Activated CD4-positive, alpha-beta T cell treated with anti-CD3 and anti-CD28 coated beads for 36 hours (primary cell): ENCODE measurements at regions not wholly inside any gene's neighbourhood (a gene's known extent, or its start where the extent isn't known, plus 50 kb on each side); places are given as distances from the start of the nearest gene placed in this dataset.
"Not testable (repeated sequence)": the region's sequence is repeated elsewhere in the genome, so short reads cannot be mapped to it uniquely, and the experiment has no call there.

Source experiments
- ATAC-seq: fragments of 200-7000 bp; cut with Tn5 transposase; one replicate; pipeline ENCODE4 v1.10.0; 2021; ENCODE audit warnings: mild to moderate bottlenecking, moderate library complexity
- CTCF ChIA-PET: fragments of 350-600 bp; sonication (Branson Sonifier 250); formaldehyde crosslinking; loops from one replicate; lab custom pipeline; 2021; ENCODE audit warnings: antibody characterized with exemption; lab: Charles Lee
- POLR2A ChIA-PET: fragments of 350-600 bp; sonication (Branson Sonifier 250); formaldehyde crosslinking; loops from one replicate; lab custom pipeline; 2021; ENCODE audit warnings: antibody characterized with exemption, inconsistent platforms; lab: Charles Lee
- DNase-seq: peaks from one replicate; pipeline ENCODE4 v3.0.0-alpha.2; 2020
- H3K27ac Mint-ChIP-seq: one replicate; pipeline ENCODE4 v1.8.0; 2021; ENCODE audit warnings: mixed read lengths
- H3K27me3 Mint-ChIP-seq: one replicate; pipeline ENCODE4 v1.8.0; 2021; ENCODE audit warnings: mixed read lengths
- H3K36me3 Mint-ChIP-seq: one replicate; pipeline ENCODE4 v1.8.0; 2021; ENCODE audit warnings: low read depth, mixed read lengths
- H3K4me1 Mint-ChIP-seq: one replicate; pipeline ENCODE4 v1.8.0; 2021; ENCODE audit warnings: mixed read lengths
- H3K4me3 Mint-ChIP-seq: one replicate; pipeline ENCODE4 v1.8.0; 2021; ENCODE audit warnings: mild to moderate bottlenecking, moderate library complexity, mixed read lengths
- H3K9me3 Mint-ChIP-seq: one replicate; pipeline ENCODE4 v1.8.0; 2021; ENCODE audit warnings: low read depth, mixed read lengths
- intact Hi-C, 2 experiments: fragments of 100-400 bp; cut with DNase I in 1 of 2; cut with micrococcal nuclease in 1 of 2; formaldehyde crosslinking; loops; one replicate each; pipeline versions ENCODE4 v1.14.2 to v1.15.1; 2022 to 2024; cut with DNase I, micrococcal nuclease

GRCh38 chr1:208691012-208691411 lies 446.8 kb upstream of the PLXNA2 start:
- Mint-ChIP-seq H3K9me3 (no peaks in the 10 kb centered on the region), H3K27me3 (peaks cover 6% of the 10 kb centered on the region), H3K4me3 (no peak overlapping the region), H3K36me3 (no peaks in the 10 kb centered on the region), H3K4me1 (no peaks in the 10 kb centered on the region), H3K27ac (no peak overlapping the region)
- intact Hi-C loops, result no loop called here
- CTCF ChIA-PET, result interaction anchor here (0.6 kb wide), 1 partner anchor 23 kb away, joined by 3 read pairs; no protein-coding TSS in a partner anchor
- ATAC-seq, result no peak
- POLR2A ChIA-PET, result no interaction called here
- no peak for DNase-seq

GRCh38 chr1:208709981-208710380 lies 465.8 kb upstream of the PLXNA2 start:
- H3K9me3 Mint-ChIP-seq, result no peaks in the 10 kb centered on the region
- CTCF ChIA-PET, result no interaction called here
- no peaks in the 10 kb centered on the region for H3K4me1 Mint-ChIP-seq
- no peak overlapping the region for H3K4me3 Mint-ChIP-seq
- no peaks in the 10 kb centered on the region for H3K27me3 Mint-ChIP-seq
- no peaks in the 10 kb centered on the region for H3K36me3 Mint-ChIP-seq
- DNase-seq (no peak), ATAC-seq (no peak)
- H3K27ac Mint-ChIP-seq, result no peak overlapping the region
- intact Hi-C loops, result no loop called here
- POLR2A ChIA-PET, result no interaction called here

- H3K4me1 Mint-ChIP-seq, result no peaks in the 10 kb centered on the region
- no peak overlapping the region for H3K27ac Mint-ChIP-seq
- no peaks in the 10 kb centered on the region for H3K9me3 Mint-ChIP-seq
- DNase-seq, result no peak
- H3K27me3 Mint-ChIP-seq, result peaks cover 4% of the 10 kb centered on the region
- CTCF ChIA-PET, result interaction anchor here (0.6 to 1.5 kb wide), 3 partner anchors 30 to 40 kb away, joined by 3 to 4 read pairs (median 3); no protein-coding TSS in a partner anchor
- intact Hi-C loops, result no loop called here
- H3K36me3 Mint-ChIP-seq, result no peaks in the 10 kb centered on the region
- no peak for ATAC-seq
- POLR2A ChIA-PET, result interaction anchor here (0.6 kb wide), 1 partner anchor 743 kb away, joined by 5 read pairs; no protein-coding TSS in a partner anchor
- no peak overlapping the region for H3K4me3 Mint-ChIP-seq
These were observed 470.1 kb upstream of the PLXNA2 start for GRCh38 chr1:208714323-208714722.

- POLR2A ChIA-PET, result no interaction called here
- H3K4me3 Mint-ChIP-seq, result no peak overlapping the region
- H3K4me1 Mint-ChIP-seq, result no peaks in the 10 kb centered on the region
- ATAC-seq (no peak), DNase-seq (no peak)
- H3K27me3 Mint-ChIP-seq, result peaks cover 4% of the 10 kb centered on the region
- H3K9me3 Mint-ChIP-seq, result peaks cover 14% of the 10 kb centered on the region
- H3K27ac Mint-ChIP-seq, result no peak overlapping the region
- intact Hi-C loops, result no loop called here
- H3K36me3 Mint-ChIP-seq, result no peaks in the 10 kb centered on the region
- CTCF ChIA-PET, result no interaction called here
These were observed 473.3 kb upstream of the PLXNA2 start for GRCh38 chr1:208717525-208717924.

- peaks cover 4% of the 10 kb centered on the region for H3K27me3 Mint-ChIP-seq
- peaks cover 22% of the 10 kb centered on the region for H3K9me3 Mint-ChIP-seq
These were observed 478.4 kb upstream of the PLXNA2 start for GRCh38 chr1:208722592-208722991.

GRCh38 chr1:208724079-208724478 lies 479.9 kb upstream of the PLXNA2 start:
- Mint-ChIP-seq H3K9me3 (peaks cover 22% of the 10 kb centered on the region), H3K27me3 (no peaks in the 10 kb centered on the region), H3K4me3 (no peak overlapping the region), H3K27ac (no peak overlapping the region), H3K4me1 (no peaks in the 10 kb centered on the region), H3K36me3 (no peaks in the 10 kb centered on the region)
- CTCF ChIA-PET, result interaction anchor here (0.6 kb wide), 1 partner anchor 482 kb away, joined by 3 read pairs; no protein-coding TSS in a partner anchor
- POLR2A ChIA-PET, result no interaction called here
- DNase-seq (no peak), ATAC-seq (no peak)
- intact Hi-C loops, result no loop called here

More at GRCh38 chr1:208722592-208722991, 478.4 kb upstream of the PLXNA2 start:
- CTCF ChIA-PET, result interaction anchor here (0.9 kb wide), 1 partner anchor 387 kb away, joined by 4 read pairs; no protein-coding TSS in a partner anchor
- Mint-ChIP-seq H3K4me1 (no peaks in the 10 kb centered on the region), H3K36me3 (no peaks in the 10 kb centered on the region), H3K4me3 (no peak overlapping the region), H3K27ac (no peak overlapping the region)
- intact Hi-C loops, result no loop called here
- no peak for DNase-seq
- no peak for ATAC-seq
- POLR2A ChIA-PET, result no interaction called here

GRCh38 chr1:208728815-208729214 lies 484.6 kb upstream of the PLXNA2 start:
- H3K4me3 Mint-ChIP-seq, result no peak overlapping the region
- no peak overlapping the region for H3K27ac Mint-ChIP-seq
- H3K27me3 Mint-ChIP-seq, result peaks cover 3% of the 10 kb centered on the region
- ATAC-seq (no peak), DNase-seq (no peak)
- intact Hi-C loops, result no loop called here
- ChIA-PET CTCF (no interaction called here), POLR2A (no interaction called here)
- no peaks in the 10 kb centered on the region for H3K4me1 Mint-ChIP-seq
- H3K9me3 Mint-ChIP-seq, result peaks cover 4% of the 10 kb centered on the region
- no peaks in the 10 kb centered on the region for H3K36me3 Mint-ChIP-seq

- DNase-seq, result no peak
- H3K36me3 Mint-ChIP-seq, result no peaks in the 10 kb centered on the region
- H3K4me1 Mint-ChIP-seq, result no peaks in the 10 kb centered on the region
- ChIA-PET CTCF (no interaction called here), POLR2A (no interaction called here)
- H3K9me3 Mint-ChIP-seq, result no peaks in the 10 kb centered on the region
- intact Hi-C loops, result no loop called here
- H3K27me3 Mint-ChIP-seq, result peaks cover 3% of the 10 kb centered on the region
- H3K27ac Mint-ChIP-seq, result no peak overlapping the region
- no peak overlapping the region for H3K4me3 Mint-ChIP-seq
- no peak for ATAC-seq
These were observed 488.0 kb upstream of the PLXNA2 start for GRCh38 chr1:208731981-208732821.

- Mint-ChIP-seq H3K4me3 (no peak overlapping the region), H3K27me3 (peaks cover 3% of the 10 kb centered on the region), H3K36me3 (no peaks in the 10 kb centered on the region), H3K4me1 (no peaks in the 10 kb centered on the region), H3K9me3 (peaks cover 2% of the 10 kb centered on the region), H3K27ac (no peak overlapping the region)
- intact Hi-C loops, result no loop called here
- ChIA-PET POLR2A (no interaction called here), CTCF (interaction anchor here (0.6 kb wide), 1 partner anchor 603 kb away, joined by 3 read pairs; no protein-coding TSS in a partner anchor)
- ATAC-seq, result no peak
- DNase-seq, result no peak
These were observed 493.0 kb upstream of the PLXNA2 start for GRCh38 chr1:208737161-208737560.

GRCh38 chr1:208737922-208738321 lies 493.7 kb upstream of the PLXNA2 start:
- intact Hi-C loops, result no loop called here
- ChIA-PET CTCF (no interaction called here), POLR2A (no interaction called here)
- no peak for DNase-seq
- Mint-ChIP-seq H3K4me1 (no peaks in the 10 kb centered on the region), H3K9me3 (peaks cover 2% of the 10 kb centered on the region), H3K27ac (no peak overlapping the region), H3K36me3 (no peaks in the 10 kb centered on the region), H3K27me3 (no peaks in the 10 kb centered on the region), H3K4me3 (no peak overlapping the region)
- ATAC-seq, result no peak

- H3K36me3 Mint-ChIP-seq, H3K27ac Mint-ChIP-seq, H3K27me3 Mint-ChIP-seq, intact Hi-C loops, H3K9me3 Mint-ChIP-seq, ATAC-seq, H3K4me1 Mint-ChIP-seq, DNase-seq, H3K4me3 Mint-ChIP-seq, CTCF ChIA-PET, POLR2A ChIA-PET: not testable (repeated sequence)
These were observed 495.5 kb upstream of the PLXNA2 start for GRCh38 chr1:208739636-208740035.

GRCh38 chr1:208741296-208741695 lies 497.1 kb upstream of the PLXNA2 start:
- no peaks in the 10 kb centered on the region for H3K27me3 Mint-ChIP-seq
- POLR2A ChIA-PET, result no interaction called here
- ATAC-seq, result no peak

More at GRCh38 chr1:208741296-208741695, 497.1 kb upstream of the PLXNA2 start:
- peaks cover 2% of the 10 kb centered on the region for H3K9me3 Mint-ChIP-seq
- H3K4me1 Mint-ChIP-seq, result no peaks in the 10 kb centered on the region
- intact Hi-C loops, result no loop called here
- H3K4me3 Mint-ChIP-seq, result no peak overlapping the region
- DNase-seq, result no peak
- H3K27ac Mint-ChIP-seq, result no peak overlapping the region
- no peaks in the 10 kb centered on the region for H3K36me3 Mint-ChIP-seq
- CTCF ChIA-PET, result no interaction called here
